ENCODE measurements at regions not wholly inside any gene's neighbourhood (a gene's known extent, or its start where the extent isn't known, plus 50 kb on each side); places are given as distances from the start of the nearest gene placed in this dataset.
A peak's percentile ranks its signal among the peaks of the same experiment; 100 is the strongest.

DNA sequence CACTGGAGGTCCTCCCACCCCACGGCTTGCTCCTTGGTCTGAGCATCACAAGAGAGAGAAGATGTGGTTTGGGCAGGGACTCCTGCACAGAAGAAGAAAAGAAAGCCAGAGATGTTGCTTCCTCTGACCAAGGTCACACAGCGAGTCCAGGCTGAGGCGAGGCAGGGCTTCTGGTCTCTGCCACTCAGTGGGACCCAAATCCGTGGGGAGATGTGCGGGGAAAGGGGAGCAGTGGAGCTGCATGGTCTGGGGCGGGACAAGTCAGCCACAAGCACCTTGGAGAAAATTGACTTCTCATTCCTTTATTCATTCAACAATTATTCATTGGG is 150.9 kb downstream of the C9orf50 start:
- no peak for DNase-seq

DNA sequence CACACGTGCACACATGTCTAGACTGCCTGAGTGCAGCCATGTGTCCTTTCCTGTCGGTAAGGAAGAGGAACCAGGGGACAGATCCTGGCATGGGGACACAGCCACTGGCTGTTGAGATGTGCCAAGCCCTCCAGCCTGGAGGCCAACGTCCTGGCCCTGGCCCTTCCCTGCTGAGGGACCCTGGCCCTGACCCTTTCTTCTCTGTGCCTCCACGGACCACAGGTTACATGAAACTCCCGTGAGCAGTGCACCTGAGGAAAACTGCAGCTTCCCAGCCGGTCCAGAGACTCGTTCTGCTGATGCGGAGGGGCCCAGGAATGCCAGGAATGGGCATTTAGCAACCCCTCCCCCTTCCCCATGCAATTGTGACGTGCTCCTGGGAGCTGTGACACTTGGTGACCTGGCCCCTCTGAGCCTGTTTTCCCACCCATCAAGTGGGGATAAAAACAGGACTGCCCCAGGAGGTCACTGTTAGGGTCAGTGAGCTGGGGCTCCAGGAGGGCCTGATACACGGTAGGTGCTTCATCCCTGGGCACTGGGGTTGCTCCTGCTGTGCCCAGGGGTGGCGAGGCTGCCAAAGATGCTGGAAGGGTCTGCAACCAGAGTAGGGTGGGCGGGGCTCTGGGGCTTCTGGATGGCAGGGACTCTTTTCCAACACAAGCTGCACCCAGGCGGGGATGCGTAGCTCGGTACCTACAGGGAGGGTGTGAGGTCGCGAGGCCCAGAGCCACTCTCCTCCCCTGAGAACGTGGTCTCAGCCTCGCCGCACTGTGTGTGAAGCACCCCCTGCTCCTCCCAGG is 151.5 kb downstream of the C9orf50 start:
- no peak for DNase-seq

DNA sequence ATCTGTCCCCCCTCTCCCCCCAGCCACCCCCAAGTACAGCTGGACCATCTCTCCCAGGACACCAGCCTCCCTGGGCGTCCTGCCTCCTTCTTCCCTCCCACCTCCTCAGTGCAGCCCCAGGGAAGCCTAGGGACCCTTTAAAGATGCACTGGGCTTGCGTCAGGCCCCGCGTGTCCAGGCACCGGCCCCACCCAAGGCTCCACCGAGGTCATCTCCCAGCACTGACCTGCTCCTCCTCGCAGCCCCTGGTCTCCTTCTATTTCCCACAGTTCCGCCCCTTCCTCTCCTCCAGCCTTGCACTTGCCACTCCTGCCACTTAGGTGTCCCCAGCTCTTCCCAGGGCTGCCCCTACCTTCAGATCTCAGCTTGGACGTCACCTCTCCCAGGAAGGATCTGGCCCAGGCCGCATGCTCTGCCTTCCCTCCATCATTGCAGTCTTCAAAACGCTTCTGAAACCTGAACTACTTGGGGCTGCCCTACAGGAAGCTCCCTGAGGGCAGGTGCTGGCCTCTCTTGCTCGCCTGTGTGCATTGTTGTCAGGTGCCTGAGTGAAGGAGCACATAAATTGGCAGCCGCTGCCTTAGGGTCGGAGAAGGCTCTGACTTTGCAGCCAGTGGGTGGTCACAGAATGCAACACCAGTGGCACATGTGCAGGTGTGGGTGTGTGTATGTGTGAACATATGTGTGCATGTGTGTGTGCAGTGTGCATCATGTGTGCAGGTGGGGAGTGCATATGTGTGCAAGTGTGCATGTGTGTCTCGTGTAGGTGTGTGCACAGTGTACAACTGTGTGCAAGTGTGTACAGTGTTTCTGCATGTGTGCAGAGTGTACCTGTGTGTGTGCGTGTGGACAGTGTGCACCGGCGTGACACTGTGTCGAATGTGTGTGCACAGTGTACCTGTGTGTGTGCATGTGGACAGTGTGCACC is 152.9 kb downstream of the C9orf50 start:
- DNase-seq: no peak

DNA sequence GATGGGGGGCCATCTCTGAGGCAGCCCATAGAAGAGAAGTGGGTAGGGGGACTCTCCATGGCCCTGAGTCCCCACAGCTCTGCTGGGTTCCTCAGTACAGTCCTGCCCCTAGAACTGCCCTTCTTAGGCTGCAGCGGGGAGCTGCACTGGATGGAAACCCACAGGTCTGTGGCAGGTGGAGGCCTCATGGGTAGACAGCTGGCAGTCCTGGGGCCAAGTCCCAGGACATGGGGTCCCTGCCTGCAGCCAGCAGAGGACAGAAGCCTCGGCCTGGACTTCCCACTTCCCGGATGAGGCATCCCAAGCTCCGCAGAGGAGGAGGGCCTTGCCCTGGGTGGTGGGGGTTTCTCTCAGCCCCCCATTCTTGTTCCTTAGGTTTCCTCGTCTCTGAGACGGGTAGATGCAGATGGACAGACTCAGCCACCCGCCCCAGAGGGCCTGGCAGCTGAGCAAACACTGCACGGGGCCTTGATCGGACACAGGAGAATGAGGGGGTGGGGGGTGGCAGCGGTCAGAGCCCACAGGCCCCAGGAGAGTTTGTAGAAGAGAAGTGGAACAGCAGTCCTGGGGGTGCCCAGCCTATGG is 153.8 kb downstream of the C9orf50 start:
- no peak for DNase-seq

DNA sequence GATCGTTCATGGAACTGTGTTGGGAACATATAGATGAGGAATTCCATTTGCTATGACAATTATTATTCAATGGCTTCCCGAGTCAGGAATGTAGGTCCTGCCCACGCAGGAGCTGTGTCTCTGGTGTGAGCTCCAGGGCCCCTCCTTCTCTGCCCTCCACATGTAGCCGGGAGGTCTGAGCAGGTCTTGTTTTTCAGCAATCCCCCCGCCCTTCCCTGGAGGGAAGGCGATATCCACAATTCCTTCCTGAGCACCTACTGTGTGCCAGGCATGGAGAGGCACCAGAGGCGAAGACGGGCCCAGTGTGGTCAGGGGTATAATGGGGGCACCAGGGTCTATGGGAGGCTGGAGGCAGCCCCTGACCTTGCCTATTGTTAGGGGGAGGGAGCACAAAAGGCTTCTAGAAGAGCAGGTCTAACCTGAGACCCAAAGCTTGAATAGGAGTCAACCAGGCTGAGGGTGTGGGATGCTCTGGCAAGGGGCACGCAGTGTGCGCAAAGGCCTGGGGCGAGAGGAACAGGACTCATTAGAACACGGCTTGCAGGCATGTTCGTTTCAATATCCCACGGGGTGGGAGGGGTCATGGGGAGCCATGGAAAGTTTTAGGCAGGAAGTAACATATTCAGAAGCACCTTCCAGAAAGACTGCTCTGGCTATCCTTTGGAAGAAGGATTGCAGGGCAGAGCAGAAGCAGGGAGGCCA is 154.9 kb downstream of the C9orf50 start:
- DNase-seq: no peak

DNA sequence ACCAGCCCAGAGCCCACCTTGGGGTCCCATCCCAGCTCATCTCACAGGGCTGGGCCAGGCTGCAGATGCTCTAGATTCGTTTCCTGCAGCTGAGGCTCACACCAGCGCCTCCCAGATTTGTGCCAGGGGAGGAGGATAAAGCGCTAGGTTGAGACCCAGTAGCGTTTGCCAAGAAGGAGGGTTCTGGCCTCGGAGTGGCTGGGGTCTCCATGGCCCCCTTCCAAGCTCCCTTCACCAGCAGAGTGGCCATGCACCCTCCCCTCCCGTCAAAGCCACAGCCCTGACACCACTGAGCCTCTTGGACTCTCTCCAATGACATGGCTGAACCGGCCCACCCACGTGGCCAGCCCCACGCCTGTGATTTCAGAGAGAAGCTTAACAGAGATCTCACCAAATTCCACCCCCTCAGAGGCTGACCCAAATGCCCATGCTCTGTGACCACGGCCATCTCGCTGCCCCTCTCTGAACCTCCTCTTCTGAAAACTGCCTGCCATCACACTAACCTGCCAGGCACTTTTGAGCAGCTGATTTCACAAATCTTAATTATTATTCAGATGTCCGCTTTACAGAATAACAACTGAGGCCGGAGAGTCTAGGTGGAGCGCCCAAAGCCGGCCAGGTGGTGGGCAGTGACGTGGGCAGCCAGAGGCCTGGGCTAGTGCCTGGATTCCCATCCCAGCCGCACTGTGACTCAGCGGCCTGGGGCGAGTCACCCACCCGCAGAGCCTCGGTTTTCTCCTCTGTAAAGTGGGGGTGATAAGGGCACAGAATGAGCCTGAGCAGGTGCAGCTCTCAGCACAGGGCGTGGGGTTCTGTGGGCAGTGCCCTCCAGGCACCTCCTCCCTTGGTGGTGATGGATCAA is 155.7 kb downstream of the C9orf50 start:
- DNase-seq: no peak

DNA sequence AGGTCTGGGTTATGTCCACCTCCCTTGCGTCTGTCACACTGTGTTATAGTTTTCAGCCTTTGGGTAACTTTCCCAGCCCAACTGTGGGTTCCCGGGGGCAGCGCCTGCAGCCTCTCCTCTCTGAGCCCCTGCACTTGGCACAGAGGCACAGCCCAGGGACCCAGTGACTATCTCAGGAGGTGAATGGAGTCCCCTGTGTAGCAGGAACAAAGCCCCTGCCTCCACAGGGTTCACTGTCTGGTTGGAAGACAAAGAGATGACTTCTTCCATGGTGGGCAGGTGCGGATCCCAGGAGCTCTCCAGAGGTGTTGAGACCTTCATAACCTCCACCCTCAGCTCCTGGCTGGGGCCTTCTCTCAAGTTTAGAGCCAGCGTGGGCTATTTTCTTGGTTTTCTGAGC is 156.9 kb downstream of the C9orf50 start:
- no peak for DNase-seq

DNA sequence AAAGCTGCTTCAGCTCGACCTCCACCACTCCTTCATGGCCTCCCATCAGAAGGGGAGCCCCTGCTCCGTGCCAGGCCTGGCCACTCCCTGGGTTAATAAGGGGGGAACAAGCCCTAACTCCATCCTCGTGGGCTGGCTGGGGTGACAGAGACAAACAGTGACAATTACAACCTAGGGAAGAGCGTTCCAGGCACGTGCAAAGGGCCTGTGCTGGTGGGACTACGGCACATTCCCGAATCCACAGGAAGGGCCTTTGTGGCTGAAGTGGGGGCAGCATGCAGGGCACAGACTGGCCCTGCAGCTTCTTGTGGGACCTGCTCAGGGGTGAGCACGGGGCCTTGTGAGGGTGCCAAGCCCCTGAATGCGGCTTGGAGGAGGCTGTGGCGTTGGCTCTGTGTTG is 157.4 kb downstream of the C9orf50 start:
- no peak for DNase-seq

DNA sequence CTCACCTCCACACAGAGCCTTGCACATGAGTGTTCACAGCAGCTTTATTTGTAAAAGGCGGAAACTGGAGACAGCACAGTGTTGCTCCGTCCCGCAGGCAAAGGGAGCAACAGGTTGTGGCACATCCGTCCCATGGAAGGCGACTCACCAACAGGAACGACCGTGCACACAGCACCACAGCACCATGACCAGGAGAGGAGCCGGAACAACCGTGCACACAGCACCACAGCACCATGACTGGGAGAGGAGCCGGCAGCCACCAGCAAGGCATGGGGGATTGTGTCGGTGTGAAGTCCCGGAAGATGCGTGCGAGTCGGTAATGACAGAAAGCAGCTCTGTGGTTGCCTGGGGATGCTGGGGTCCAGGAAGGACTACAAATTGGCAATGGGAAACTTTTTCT is 158.5 kb downstream of the C9orf50 start:
- no peak for DNase-seq

DNA sequence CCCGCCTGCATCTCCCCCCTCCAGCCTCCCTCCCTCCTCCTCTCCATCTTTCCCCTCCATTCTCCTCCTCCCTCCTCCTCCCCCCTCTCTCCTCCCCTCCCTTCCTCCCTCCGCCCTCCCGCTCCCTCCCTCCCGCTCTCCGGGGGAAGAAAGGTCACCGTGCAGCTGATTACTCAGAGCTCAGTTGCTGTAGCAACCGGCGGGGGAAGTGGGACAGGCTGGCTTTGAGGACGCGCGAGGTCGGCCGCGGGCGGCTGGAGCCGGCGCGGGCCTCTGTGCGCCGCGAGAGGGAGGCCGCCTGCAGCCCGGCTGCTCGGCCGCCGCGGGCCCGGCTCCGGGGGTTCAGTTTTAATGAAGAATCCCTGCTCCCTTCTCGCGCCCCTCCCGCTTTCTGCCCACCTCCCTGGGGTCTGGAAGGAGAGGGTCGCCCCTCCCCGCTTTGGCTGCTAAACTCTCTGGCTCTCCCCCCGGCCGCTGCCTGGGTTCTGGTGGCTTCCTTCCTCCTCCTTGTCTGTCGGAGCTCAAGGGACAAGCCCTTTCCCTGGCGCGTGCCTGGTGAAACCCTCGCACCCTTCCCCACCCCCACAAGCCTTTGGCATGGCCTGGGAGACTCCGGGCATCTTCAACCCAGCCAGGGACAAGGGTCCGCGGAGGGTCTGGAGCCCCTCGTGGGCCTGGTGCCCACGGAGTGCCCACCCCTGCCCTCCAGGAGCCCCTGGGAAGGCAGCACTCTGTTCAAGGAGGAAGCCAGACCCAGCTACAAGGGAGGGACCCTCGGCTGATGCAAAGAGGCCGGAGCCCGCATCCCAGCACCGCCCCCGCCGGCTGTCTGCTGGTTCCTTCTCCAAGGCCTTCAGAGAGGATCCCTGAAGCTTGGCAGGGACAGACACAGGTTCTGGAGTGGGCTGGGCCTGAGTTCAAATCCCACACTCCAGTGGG is 160.3 kb downstream of the C9orf50 start:
- DNase-seq: peak; percentile 88

DNA sequence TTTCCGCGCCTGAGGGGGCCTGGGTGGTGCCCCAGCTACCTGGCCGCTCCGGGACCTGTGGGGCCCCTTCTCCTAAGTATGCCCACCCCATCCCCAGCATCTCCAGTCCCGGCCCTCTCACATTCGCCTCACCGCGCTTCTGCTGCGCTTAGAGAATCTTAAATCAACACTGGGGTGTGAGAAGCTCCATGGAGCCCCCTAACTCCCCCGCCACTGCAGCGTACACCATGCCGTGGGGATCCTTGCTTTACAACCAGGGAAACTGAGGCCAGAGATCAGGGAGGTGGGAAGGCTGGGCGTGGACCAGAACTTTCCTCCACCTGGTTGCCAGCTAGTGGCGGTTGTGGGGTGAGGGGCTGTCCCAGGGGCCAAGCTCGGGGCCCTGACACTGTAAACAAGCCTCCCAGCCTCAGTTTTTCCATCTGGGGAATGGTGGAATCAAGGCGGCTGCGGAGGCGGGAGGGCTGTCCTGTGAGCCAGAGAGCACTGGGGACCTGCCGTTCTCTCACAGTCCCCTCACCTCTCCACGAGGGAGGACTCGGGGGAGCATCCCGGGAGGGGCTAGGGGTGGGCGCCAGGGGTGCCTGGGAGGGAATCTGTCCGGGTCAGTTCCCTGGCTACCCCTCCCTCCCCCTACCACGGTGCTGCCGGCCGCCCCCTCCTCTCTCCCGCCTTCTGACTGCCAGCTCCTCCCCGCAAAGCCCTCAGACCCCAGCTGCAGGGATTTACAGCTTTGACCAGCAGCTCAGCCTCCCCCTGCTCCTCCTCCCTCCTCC is 161.2 kb downstream of the C9orf50 start:
- no peak for DNase-seq

DNA sequence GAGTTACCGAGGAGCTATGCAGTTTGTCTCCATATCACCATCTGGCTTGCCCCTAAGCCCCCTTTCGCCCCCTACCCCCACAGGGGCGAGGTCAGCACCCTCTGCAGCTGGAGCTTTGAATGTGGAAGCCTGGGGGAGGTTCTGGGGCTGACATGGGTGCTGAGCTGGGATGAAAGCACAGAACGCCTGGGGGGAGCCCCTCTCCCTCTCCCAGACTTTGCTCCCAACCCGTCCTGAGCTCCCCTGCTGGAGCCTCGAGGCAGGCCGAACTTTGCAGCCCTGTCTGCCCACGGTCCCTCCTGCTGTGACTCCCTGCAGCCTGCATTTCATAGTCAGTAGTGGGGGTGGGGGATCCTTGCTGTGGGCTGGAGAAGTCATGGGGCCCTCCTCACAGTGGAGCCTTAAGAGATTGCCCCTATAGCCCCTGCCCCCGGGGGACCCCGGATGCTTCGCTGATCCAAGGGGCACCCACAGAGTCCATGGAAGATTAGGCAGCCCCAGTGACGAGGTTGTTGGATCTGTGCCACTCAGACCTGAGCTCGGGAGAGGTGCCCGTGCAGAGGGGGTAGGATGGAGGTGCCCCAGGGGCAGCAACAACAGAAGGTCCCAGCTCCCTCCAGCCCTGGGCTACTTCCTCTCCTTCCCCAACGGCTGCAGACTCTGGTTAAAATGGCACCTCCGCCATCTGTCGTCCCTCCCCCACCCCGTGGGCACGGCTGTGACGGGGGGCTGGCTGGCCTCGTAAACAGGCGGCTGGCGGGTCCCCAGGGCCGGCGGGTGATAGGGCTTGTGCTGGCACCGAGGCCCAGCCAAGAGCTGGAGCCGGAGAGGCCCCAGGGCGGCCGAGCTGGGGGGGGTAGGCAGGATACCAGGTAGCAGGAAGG is 162.0 kb downstream of the C9orf50 start:
- peak; percentile 66 for DNase-seq

DNA sequence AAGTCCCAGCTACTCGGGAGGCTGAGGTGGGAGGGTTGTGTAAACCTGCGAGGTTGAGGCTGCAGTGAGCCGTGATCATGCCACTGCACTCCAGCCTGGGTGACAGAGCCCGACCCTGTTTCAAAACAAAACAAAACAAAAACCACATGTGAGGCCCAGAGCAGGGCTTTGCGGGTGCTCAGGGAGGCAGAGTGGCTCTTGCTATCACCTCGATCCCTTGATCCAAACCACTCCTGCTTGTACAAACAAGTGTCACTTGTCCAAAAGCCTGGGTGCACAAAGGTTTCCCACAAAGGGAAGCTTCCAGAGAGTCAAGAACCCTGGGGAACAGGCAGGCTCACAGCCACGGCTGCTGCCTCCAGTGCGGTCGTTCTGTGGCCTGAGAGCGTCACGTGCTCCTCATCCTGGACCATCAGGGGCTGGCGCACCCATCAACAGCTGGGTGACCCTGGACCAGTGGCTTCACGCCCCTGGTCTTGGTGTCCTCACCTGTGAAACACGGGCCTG is 162.7 kb downstream of the C9orf50 start:
- peak; percentile 68 for DNase-seq

DNA sequence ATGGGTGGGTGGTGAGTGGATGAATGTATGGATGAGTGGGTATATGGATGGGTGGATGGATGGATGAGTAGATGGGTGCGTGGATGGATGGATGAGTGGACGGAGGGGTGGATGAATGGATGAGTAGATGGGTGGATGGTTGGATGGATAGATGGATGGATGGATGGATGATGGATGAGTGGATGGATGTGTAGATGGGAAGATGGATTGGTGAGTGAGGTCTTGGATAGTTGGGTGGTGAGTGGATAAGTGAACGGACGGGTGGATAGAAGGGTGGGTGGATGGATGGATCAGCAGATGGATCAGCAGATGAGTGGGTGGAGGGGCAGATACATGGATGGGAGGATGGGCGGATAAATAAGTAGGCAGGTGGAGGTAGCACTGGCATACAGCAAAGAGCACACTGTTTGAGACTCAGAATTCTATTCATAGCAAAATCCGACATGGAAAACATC is 163.5 kb downstream of the C9orf50 start:
- DNase-seq: no peak

DNA sequence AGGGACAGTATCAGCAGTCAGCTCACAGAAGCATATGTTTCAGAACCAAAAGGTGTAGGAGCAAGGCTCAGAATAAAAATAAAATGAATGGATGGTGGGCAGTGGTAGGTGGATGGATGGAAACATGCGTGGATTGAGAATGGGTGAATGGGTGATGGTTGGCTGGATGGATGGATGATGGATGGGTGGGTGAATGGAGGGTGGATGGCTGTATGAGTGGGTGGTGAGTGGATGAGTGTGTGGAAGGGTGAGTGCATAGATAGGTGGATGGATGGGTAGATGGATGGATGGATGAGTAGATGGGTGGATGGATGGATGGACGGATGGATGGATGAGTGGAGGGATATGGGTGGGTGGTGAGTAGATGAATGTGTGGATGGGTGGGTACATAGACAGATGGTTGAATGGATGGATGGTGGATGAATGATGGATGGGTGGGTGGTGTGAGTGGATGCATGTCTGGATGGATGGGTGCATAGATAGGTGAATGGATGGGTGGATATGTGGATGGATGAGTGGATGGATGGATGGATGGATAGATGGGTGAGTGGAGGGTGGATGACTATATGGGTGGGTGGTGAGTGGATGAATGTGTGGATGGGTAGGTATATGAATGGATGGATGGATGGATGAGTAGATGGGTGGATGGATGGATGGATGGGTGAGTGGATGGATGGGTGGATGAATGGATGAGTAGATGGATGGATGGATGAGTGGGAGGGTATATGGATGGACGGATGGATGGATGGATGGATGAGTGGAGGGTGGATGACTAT is 164.2 kb downstream of the C9orf50 start:
- DNase-seq: no peak

DNA sequence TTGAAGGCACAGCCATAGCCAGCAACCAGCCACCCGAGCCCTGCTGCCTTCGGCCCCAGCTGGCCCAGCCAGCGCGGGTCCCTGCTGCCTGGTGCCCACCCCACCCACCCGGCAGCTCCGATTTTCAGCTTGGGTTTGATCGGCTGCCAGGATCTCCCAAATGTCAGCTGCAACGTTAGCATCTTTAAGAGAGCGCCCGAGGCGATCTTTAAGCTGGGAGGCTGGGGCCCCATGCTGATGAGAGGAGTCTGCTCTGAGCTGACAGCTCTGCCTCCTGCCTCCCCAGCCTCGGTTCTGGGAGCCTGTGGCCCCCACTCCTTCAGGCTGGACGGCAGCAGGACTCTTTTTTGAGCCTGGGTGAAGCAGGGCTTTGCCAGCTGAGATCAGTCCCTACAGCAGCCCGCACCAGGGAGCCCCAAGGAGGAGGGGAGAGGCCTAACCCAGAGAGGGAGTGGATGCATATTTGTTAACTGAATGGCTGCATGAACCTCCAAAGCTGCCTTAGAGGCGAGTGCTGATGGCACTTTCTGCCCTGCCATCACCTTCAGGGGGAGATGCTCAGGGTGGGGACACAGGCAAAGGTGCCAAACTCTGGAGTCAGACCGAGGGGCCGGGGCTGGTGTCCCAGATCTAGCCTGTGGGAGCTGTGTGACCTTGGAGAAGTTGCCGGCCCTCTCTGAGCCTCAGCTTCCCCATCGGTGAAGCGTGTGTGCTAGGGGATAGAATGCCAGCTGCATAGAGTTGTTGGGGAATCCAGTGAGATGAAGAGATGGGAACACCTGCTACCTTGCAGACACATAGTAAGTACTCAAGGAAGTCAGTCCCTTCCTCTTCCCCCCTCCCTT is 165.5 kb downstream of the C9orf50 start:
- no peak for DNase-seq

DNA sequence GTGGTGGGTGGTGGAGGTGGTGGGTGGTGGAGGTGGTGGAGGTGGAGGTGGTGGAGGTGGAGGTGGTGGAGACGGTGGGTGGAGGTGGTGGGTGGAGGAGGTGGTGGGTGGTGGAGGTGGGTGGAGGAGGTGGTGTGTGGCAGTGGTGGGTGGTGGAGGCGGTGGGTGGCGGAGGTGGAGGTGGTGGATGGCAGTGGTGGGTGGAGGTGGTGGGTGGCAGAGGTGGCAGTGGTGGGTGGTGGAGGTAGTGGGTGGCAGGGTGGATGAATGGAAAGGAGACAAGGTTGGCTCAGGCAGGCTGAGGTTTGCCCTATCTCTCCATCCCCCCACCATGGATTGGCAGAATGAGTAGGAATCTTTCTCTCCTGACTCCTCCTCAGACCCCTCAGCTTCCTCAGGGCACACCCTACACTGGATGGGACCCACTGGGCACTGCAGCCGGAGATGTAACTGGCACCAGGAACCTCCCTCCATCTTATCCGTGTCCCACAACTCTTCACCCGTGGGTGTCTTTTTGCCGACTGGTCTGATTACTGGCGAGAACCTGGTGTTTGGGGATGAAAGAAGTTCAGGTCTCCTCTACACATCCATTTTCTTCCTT is 166.3 kb downstream of the C9orf50 start:
- peak; percentile 24 for DNase-seq

All from activated gamma-delta T cell treated with Interleukin-2 at 50 U/mL for 16 hours (primary cell).